ENCODE measurements at regions not wholly inside any gene's neighbourhood (a gene's known extent, or its start where the extent isn't known, plus 50 kb on each side); places are given as distances from the start of the nearest gene placed in this dataset.

DNA sequence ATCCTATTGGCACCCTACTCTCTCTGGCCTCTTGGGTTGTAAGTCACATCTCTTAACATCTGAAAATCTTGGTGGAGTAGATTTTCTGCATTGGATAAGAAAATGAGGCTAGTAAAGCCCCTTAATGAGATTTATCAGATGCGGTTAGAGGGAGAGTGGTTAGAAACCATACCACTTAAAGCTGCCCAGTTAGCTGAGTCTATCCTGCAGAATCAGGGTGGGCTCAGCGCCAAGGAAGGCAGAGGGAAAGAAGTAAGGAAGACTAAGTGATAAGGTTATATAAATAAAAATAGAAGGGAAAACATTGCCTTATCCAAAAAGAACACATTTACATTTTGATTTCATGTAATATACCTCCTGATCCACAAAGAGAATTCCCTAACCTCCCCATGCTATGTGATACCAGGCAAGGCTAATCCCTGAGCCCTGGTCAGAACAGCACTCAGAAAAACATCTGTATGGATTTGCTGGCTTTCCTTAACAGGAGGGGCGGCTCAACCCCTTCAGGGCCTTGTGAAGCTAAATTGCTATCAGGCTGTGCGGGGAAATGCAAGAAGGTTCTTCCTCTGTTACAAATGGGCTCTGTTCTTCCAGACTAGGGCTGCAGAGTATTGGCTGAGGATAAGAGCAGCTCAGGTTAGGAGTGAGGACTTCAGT is 101.7 kb downstream of the SNX19 start:
- no peak for TF ChIP-seq EZH2 (IDR thresholded peaks at IDR 0.05; ENCODE audit: borderline replicate concordance, insufficient read depth, low read depth, low read length, poor library complexity, severe bottlenecking)
- TF ChIP-seq, protein P1, sequence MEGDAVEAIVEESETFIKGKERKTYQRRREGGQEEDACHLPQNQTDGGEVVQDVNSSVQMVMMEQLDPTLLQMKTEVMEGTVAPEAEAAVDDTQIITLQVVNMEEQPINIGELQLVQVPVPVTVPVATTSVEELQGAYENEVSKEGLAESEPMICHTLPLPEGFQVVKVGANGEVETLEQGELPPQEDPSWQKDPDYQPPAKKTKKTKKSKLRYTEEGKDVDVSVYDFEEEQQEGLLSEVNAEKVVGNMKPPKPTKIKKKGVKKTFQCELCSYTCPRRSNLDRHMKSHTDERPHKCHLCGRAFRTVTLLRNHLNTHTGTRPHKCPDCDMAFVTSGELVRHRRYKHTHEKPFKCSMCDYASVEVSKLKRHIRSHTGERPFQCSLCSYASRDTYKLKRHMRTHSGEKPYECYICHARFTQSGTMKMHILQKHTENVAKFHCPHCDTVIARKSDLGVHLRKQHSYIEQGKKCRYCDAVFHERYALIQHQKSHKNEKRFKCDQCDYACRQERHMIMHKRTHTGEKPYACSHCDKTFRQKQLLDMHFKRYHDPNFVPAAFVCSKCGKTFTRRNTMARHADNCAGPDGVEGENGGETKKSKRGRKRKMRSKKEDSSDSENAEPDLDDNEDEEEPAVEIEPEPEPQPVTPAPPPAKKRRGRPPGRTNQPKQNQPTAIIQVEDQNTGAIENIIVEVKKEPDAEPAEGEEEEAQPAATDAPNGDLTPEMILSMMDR (IDR thresholded peaks at IDR 0.05), result no peak

Data from B cell (primary cell).